SHP77 treated with DMSO at 0.1 percent for 48 hours (cell line): ENCODE measurements at regions not wholly inside any gene's neighbourhood (a gene's known extent, or its start where the extent isn't known, plus 50 kb on each side); places are given as distances from the start of the nearest gene placed in this dataset.
A peak's percentile ranks its signal among the peaks of the same experiment; 100 is the strongest.
"Not testable (repeated sequence)": the region's sequence is repeated elsewhere in the genome, so short reads cannot be mapped to it uniquely, and the experiment has no call there.

ENCODE experiments used
- DNase-seq: peaks from one replicate; lab custom pipeline; 2025; lab: John Stamatoyannopoulos, UW

- no peak for DNase-seq
Measured at GRCh38 chr7:138169441-138169851, 93.2 kb downstream of the AKR1D1 start.

GRCh38 chr7:138170298-138170697, 94.0 kb downstream of the AKR1D1 start:
- DNase-seq = no peak

- DNase-seq = no peak
Measured at GRCh38 chr7:138170959-138171703, 94.9 kb downstream of the AKR1D1 start.

DNA sequence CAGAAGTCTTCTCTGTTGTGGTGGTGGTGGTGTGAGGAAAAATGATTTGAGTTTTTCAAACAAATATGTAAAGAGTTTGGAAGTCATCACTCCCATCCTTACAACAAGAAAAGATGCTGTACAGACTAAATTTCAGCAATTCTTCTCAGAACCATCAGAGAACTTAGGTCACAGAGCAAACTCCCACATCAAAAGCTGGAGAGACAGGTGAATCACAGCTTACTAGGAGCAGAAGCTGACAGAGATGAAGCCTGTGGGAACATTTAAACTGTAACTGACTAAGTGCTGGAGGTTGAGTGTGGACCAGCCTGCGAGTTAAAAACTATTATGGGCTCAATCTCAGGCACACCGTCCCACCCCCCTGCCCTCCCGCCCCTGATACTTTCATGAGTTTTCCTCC, 97.3 kb downstream of the AKR1D1 start:
- DNase-seq = no peak

DNA sequence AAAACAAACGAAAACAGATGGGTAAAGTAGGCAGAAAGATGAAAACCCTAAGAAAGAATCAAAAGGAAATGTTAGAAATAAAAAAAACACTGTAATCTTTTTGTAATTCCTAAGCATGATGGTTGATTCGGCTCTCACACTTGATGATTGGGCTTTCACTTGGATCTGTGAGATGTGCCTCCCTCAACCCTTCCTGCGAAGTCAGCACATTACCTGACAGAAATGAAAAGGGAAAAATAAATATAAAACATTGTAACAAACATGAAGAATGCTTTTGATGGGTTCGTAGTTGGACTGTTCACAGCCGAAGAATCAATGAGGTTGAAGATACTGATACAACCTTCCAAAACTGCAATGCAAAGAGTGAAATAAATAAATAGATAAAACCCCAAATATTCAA, 99.8 kb downstream of the AKR1D1 start:
- DNase-seq = no peak

- no peak for DNase-seq
Measured at GRCh38 chr7:138184191-138184590, 107.9 kb downstream of the AKR1D1 start.

DNA sequence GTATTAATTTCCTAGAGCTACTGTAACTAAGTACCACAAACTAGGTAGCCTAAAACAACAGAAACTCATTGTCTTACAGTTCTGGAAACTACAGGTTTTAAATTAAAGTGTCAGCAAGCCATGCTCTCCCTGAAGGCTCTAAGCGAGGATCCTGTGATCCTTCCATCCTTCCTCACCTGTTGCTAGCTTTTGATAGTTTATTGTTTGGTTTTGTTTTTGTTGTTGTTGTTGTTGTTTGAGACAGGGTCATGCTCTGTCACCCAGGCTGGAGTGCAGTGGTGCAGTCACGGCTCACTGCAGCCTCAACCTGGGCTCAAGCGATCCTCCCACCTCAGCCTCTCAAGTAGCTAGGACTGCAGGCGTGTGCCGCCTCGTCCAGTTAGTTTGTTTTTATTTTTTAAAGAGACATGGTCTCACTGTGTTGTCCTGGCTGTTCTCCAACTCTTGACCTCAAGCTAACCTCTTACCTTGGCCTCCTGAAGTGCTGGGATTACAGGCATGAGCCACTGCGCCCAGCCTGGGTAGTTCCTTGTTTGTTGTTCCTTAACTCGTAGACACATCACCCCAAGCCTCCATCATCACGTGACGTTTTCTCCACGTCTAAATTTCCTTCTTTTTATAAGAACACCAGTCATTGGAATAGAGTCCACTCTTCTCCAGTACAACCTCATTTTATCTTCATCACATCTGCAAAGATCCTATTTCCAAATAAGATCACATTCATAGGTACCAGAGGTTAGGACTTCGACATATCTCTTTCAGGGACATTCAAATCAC, 109.1 kb downstream of the AKR1D1 start:
- no peak for DNase-seq

DNA sequence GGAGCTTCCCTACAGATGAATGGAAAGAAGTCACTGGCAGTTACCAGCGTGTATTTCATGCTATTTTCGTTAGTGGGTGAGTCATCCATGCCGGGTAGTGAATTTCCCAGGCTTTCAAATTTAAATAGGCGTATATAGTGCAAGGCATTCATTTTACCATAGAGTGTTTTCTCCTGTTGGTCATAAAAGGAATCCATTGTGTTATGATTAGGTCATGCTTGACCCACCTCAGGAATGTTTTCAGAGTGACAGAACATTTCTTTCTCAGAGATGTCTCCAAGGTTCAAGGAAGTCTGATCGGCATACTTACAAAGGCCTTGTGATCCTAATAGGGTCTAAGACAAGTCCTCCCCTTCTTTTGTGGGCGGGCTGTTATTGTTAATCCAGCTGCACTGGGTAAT, 110.7 kb downstream of the AKR1D1 start:
- no peak for DNase-seq

DNA sequence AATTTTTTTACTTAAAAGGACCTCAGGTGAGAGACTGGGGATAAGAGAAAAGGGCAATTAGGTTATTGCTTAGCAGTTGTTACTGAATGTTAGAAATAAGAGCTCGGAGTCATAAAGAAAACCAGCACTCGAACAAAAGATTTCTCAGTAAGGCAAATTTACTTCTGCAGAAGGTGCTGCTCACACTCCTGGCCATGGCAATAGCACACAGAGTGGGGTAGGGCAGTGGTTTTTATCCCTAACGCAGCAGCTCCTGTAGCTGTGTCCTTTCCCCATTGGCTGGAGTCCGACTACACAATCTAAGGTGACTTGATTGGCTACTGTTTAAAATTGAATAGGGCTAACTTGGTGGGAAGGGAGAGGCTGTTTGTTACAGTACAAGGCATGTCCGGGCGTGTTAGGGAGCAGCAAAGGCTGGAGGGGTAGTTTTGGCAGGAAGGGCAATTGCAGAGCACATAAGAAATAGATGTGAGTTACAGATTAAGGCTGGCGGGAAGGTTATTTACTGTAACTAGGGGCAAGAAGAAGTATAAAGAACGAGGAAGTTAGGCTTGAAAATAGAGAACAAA, 112.1 kb downstream of the AKR1D1 start:
- no peak for DNase-seq

DNA sequence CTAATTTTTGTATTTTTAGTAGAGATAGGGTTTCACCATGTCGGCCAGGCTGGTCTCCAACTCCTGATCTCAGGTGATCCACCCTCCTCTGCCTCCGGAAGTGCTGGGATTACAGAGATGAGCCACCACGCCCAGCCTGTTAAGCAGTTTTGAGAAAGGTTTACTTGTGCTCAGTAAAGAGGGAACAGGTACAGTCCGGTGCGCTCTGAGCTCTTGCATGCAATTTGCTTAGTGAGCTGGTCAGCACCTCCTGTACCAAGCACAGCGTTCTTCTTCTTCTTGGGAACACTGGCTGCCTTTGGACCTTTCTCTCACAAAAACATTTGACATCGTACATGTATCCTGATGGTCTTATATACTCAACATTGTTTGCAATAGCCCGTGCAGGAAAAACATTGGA, 118.3 kb downstream of the AKR1D1 start:
- DNase-seq = no peak

DNA sequence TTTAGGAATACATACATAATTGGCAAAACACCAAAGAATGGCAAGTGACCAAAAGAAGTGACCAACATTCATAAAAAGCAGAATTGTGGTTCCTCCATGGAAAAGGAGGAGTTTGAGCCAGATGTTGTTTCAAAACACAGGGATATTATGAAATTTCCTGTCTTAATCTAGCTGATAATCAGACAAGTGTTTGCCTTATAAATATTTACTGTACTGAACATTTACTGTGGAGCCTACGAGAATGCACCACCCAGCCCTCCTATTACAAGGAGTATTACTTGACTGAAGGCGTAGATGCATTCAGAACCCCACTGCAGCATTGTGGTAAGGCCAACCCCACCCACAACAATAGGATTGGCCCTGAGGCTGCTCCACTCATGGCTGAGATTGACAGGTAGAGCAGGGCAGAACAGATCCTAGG, 118.9 kb downstream of the AKR1D1 start:
- no peak for DNase-seq

- DNase-seq = not testable (repeated sequence)
Measured at GRCh38 chr7:138196503-138196946, 120.3 kb downstream of the AKR1D1 start.

DNA sequence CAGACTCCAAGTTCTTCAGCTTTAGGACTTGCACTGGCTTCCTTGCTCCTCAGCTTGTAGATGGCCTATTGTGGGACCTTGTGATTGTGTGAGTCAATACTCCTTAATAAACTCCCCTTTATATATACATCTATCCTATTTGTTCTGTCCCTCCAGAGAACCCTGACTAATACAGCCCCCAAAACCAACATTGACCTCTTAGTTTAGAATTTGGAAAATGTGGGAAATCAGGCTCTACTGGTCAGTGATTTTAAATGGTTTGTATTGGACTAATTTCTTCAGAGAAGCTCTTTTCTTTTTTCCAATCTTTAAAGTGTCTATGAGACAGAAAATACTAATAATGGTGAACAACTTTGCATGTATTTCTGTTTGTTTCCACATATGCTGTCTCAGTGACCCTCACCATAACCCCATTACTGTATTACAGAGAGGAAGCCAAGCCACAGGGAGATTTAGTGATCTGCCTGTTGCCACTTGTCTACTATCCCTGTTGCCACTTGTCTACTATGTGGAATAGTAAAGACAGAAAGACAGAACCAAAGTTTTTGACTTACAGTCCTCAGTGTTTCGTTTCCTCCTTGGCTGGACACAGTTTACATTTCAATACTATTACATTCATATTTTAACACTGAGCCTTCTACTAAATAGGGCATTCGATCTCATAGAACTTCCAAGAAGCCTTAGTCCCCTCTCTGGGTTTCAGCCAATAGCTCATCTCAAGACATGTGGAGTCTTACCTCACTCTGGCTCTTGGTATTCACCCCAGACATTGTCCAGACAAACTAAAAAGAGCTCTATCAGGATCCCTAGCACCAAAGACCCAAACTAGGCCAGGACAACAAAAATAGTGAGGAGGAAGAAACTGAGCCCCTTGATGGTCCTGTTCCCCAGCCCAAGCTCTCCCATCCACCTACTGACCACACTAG, 121.0 kb downstream of the AKR1D1 start:
- no peak for DNase-seq

GRCh38 chr7:138204285-138204981, 128.2 kb downstream of the AKR1D1 start:
- DNase-seq = peak; percentile 21

- no peak for DNase-seq
Measured at GRCh38 chr7:138204982-138205298, 128.7 kb downstream of the AKR1D1 start.

GRCh38 chr7:138205614-138206150, 129.4 kb downstream of the AKR1D1 start:
- DNase-seq = no peak

DNA sequence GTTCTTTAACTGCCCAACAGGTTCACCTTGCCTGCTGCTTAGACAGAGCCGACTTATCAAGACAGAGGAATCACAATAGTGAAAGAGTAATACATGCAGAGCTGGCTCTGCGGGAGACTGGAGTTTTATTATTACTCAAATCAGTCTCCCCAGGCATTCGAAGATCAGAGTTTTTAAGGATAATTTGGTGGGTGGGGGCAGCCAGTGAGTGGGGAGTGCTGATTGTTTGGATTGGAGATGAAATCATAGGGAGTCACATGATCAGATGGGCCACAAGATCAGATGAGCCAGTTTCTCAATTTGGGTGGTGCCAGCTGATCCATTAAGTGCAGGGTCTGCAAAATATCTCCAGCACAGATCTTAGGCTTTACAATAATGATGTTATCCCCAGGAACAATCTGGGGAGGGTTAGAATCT, 131.3 kb downstream of the AKR1D1 start:
- no peak for DNase-seq

DNA sequence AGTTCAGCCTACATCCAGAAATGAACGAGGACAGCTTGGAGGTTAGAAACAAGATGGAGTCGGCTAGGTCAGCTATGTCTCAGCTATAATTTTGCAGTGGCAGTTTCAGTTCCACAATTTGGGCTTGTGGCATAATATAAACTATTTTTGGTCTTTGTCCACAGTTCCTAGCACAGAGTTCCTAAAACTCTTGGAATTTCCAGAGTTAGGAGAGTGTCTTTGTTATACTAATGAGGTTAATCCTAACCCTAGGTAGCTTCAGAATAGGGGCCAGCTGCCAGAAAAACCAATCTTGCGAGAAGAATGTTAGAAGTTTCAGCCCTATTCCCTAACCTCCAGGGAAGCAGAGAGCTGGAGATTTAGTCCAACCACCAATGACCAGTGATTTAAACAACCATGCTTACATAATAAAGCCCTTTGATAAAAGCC, 131.9 kb downstream of the AKR1D1 start:
- DNase-seq = no peak

DNA sequence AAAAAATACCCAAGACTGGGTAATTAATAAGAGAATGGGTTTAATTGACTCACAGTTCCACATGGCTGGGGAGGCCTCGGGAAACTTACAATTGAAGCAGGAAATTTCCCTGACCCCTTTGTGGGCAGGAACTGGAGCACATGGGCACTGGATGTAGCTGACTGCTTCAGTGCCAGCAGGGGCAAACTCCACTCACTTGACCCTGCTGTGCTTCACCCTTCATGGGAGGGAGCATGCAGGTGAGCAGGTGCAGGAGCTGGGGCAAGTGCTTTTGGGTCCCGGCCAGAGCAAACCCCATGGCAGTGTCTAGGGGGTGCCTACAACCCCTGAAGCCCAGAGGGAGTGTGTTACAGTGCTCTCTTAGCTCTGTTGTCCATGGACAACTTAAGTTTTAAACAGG, 132.6 kb downstream of the AKR1D1 start:
- DNase-seq = no peak

DNA sequence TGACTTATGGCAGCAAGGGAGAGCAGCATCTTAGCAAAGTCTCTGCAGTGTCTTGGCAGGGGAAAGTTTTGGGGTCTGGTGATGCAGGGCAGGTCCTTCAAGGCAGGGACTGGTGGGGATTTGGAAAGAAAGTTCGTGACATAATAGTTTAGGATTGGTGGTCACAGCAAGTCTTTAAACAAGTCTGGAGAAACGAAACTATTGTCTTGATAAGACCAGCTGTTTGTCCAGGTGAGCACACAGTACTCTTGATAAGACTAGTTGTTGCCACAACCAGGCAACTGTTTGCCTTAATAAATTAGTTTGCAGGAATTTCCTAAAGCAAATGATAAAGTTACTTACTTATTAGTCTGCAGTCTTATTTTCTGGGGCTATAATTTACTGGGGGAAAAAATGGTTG, 136.1 kb downstream of the AKR1D1 start:
- no peak for DNase-seq

DNA sequence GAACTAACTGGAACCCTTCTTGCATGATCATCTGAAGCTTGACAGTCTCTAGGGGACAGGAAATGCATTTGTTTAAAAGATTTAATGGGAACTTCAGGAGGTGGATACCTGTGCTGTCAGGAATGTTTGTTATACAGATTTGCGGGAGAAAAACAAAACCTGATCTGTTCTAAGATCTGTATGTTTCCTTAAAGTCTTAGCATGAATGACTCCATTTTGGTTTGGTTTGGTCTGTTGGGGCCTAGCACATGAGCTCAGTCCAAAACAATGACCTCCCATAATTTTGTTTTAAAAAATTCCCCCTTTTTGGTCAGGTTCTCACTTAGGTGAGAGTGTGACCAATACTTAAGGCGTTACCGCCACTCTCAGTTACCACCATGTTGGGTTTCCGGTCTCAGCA, 138.7 kb downstream of the AKR1D1 start:
- DNase-seq = no peak
